ENCODE measurements at regions not wholly inside any gene's neighbourhood (a gene's known extent, or its start where the extent isn't known, plus 50 kb on each side); places are given as distances from the start of the nearest gene placed in this dataset.

- Histone ChIP-seq H3K9ac (replicated peaks; ENCODE audit: extremely low read depth, insufficient read depth, low read length) (no peak overlapping the region), H4K20me1 (replicated peaks; ENCODE audit: control insufficient read depth, extremely low read depth, insufficient read depth, low read length) (no peaks in the 10 kb centered on the region), H3K9me1 (replicated peaks; ENCODE audit: control insufficient read depth, extremely low read depth, insufficient read depth, low read length) (no peaks in the 10 kb centered on the region), H3K4me3 (replicated peaks in 1 of 3; ENCODE audit: insufficient read depth in 1 of 3, low read depth in 1 of 3, low read length in 3 of 3) (no peak overlapping the region), H3K36me3 (ENCODE audit: control insufficient read depth in 2 of 2, extremely low read depth in 1 of 2, insufficient read depth in 2 of 2, low read length in 2 of 2) (no peaks in the 10 kb centered on the region), H3K27ac (ENCODE audit: insufficient read depth, low read depth, low read length) (no peak overlapping the region), H3K9me3 (replicated peaks; ENCODE audit: control insufficient read depth, insufficient read depth, low read length) (peaks cover 11% of the 10 kb centered on the region), H3K79me2 (ENCODE audit: control insufficient read depth, insufficient read depth, low read length) (no peaks in the 10 kb centered on the region), H3K4me2 (ENCODE audit: insufficient read depth, low read length) (no peak overlapping the region), H3K27me3 (ENCODE audit: control insufficient read depth in 2 of 2, insufficient read depth in 2 of 2, low read length in 2 of 2) (no peaks in the 10 kb centered on the region), H2AFZ (ENCODE audit: low read depth, low read length) (no peak overlapping the region), H3K4me1 (ENCODE audit: control insufficient read depth, extremely low read depth, insufficient read depth, low read length) (no peaks in the 10 kb centered on the region)
- TF ChIP-seq POLR2A (IDR thresholded peaks at IDR 0.05; ENCODE audit: low read depth, low read length), result no peak
- TF ChIP-seq FOS (IDR thresholded peaks at IDR 0.05; ENCODE audit: borderline replicate concordance, insufficient read depth, low read length), result no peak
- TF ChIP-seq EZH2 (IDR thresholded peaks at IDR 0.05; ENCODE audit: borderline replicate concordance, low read depth, low read length, severe bottlenecking), result no peak
- no peak for TF ChIP-seq MAX (IDR thresholded peaks at IDR 0.05; ENCODE audit: insufficient read depth, insufficient read length)
- TF ChIP-seq POLR2AphosphoS5 (IDR thresholded peaks at IDR 0.05; ENCODE audit: insufficient read depth, low read depth, low read length), result no peak
- no peak for TF ChIP-seq GATA2 (IDR thresholded peaks at IDR 0.05; ENCODE audit: insufficient read depth, insufficient read length, low read depth, low read length)
- TF ChIP-seq CTCF (IDR thresholded peaks at IDR 0.05; ENCODE audit: extremely low read depth in 1 of 2, insufficient read depth in 1 of 2, low read depth in 1 of 2, low read length in 2 of 2), result no peak
- no peak for TF ChIP-seq JUN (IDR thresholded peaks at IDR 0.05; ENCODE audit: borderline replicate concordance, insufficient read depth, insufficient read length, low read depth)
- no peak for TF ChIP-seq MYC (IDR thresholded peaks at IDR 0.05; ENCODE audit: low read depth, low read length)
- FAIRE-seq, result no peak
- DNase-seq (ENCODE audit: low read depth, low spot score), result no peak
- BruUV-seq (replicated peaks), result no TSS peak
- intact Hi-C loops (cut with micrococcal nuclease), result no loop called here
- dilution Hi-C loops (cut with MboI; ENCODE audit: extremely low pct_ligation_motif_present, low sequenced_read_pairs), result no loop called here
- ChIA-PET CTCF (no interaction called here), POLR2A (no interaction called here)
Measured at GRCh38 chr3:5583920-5584319, 396.4 kb downstream of the EDEM1 start.

Measured in endothelial cell of umbilical vein (primary cell).